Superior temporal gyrus (tissue), 1 donor: ENCODE measurements at regions not wholly inside any gene's neighbourhood (a gene's known extent, or its start where the extent isn't known, plus 50 kb on each side); places are given as distances from the start of the nearest gene placed in this dataset.
"Not testable (repeated sequence)": the region's sequence is repeated elsewhere in the genome, so short reads cannot be mapped to it uniquely, and the experiment has no call there.

ENCODE experiments used
- DNase-seq: peaks from one replicate; pipeline ENCODE4 v3.0.0-alpha.2; 2016; ENCODE audit errors: extremely low spot score

DNA sequence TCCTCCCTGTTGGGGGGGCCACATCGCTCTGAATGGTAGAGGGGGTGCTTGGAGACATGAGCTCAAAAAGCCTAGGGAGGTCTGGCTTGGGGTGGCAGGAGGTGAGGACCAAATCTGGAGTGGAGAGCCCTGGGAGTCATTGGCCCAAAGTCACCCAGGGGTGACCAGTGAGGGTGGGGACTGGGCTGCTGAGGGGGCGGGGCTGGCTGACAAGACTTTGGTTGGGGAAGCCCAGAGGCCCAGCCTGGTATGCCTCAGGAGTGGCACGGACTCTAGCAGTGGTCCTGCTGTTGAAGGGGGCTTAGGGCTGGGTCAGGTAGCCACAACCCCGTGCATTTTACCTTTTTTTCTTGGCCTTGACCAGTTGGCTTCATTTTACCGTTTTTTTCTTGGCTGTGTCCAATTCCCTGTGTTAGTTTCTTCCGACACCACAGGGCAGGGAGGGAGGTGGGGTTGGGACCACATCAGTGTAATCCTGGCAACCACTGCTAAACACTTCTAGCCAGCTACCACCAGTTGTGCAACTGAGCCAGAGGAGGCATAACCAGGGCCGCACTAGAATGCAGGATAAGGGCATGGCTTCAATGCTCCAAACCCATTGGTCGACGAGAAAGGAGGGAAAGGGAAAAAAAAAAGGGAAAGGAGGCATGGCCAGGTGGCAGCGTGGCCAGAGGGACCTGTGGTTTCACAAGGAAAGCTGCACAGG lies 105.3 kb upstream of the C2CD4B start:
- no peak for DNase-seq

DNA sequence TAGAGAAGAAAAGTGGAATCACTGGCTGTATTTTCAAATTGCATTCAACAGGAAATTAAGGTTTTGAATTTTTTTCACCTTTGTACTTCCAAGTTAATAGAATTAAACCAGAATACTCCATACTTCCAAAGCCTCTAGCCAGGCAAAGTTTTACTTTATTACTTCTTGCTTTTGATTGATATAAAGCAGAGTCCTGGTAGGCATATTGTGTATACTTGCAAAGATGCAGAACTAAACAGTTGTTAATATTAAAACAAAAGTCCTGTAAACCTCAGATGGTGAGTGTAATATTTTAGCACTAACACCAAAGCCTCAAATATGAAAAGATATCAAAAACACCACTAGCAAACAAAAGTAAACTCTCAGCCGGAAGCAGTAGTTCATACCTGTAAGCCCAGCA lies 107.2 kb upstream of the C2CD4B start:
- DNase-seq, result no peak

DNA sequence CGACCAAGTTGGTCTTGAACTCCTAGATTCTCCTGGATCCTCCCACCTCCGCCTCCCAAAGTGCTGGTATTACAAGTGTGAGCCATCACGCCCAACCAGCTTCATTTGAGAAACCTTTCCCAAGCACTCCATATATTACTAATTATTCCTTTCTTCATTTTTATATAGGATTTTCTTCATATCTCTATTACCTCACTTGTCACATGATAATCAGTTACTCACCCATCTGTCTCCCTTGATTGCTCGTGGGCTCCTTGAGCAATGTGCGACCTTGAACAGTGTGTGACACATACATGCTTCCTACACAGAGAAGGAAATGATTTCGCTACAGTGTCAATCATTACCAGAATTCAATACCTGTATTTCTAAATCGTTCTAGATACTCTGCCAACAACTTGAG lies 110.7 kb upstream of the C2CD4B start:
- DNase-seq, result no peak

DNA sequence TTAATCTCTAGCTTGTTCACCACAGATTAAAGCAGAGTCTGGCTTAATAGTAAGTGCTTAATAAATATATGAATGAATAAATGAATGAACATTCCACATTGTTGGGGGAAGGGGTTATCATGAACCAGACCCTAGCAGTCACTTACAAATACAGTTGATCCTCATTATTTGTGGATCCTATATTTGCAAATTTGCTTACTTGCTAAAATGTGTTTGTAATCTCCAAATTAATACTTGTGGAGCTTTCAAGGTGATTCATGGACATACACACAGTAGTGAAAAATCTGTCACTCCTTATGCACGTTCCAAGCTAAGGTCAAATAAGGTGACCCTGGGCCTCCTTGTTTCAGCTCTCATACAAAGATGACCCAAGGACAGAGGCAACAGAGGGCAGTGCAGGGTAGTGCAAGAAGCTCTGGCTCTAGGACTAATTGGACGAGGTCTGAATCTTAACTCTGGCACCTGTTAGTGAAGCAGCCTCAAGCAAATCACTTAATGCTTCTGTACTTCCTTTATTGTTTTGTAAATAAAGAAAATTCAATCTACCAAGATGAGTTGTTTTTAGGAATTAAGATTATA lies 112.8 kb upstream of the C2CD4B start:
- no peak for DNase-seq

DNA sequence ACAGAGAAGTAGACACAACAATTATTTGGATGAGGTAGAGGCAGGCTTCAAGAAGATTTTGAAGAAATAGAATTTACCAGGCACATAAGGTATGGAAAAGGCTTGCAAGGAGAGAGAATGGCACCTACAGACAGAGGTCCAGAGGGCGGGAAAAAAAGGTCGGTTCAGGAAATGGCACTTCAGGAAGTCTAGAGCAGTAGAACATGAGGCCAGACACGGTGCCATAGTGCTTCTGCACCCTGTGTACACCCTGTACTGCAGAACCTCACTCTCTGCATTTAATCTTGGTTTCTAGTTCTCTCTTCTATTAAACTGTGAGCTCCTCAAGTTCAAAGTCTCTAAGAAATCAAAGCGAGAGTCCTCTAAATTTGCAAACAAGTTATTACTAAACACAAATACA lies 113.4 kb upstream of the C2CD4B start:
- no peak for DNase-seq

DNA sequence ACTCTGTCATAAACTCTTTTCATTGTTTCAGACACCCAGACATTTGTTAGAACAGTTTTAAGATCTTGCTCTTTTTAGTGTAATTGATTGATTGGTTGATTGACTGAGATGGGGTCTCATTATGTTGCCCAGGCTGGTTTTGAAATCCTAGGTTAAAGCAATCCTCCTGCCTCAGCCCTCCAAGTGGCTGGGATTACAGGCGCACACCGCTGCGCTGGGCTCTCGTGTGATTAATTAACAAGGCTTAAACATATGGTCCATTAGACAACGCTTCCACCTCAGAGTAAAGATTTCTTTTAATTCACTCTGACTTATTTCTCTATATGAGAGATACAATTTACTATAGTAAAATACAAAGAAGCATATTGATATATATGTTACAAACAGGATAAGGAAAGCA lies 114.0 kb upstream of the C2CD4B start:
- no peak for DNase-seq

DNA sequence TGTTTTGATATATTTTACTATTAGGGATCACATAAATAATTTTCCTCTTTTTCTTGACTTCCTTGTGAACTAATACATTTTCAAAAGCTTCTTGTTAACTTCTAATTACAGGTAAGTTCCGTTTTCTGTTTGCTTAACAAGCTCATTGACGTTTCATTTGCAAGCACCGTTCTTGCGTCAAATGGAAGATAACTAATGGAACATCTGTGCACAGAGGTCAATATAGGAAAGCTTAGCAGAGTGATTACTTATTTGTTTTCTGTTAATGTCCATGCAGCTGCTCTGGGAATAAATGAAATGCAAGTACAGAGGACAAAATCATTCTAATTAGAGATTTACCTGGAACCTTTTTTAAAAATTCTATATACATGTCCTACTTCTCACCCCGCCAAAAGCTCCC lies 115.5 kb upstream of the C2CD4B start:
- DNase-seq, result no peak

DNA sequence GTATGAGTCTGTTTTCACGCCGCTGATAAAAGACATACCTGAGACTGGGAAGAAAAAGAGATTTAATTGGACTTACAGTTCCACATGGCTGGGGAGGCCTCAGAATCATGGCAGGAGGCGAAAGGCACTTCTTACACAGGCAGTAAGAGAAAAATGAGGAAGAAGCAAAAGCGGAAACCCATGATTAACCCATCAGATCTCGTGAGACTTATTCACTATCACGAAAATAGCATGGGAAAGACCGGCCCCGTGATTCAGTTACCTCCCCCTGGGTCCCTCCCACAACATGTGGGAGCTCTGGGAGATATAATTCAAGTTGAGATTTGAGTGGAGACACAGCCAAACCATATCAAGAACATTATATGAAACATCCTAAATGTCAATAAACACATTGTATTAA lies 116.7 kb upstream of the C2CD4B start:
- DNase-seq, result not testable (repeated sequence)

DNA sequence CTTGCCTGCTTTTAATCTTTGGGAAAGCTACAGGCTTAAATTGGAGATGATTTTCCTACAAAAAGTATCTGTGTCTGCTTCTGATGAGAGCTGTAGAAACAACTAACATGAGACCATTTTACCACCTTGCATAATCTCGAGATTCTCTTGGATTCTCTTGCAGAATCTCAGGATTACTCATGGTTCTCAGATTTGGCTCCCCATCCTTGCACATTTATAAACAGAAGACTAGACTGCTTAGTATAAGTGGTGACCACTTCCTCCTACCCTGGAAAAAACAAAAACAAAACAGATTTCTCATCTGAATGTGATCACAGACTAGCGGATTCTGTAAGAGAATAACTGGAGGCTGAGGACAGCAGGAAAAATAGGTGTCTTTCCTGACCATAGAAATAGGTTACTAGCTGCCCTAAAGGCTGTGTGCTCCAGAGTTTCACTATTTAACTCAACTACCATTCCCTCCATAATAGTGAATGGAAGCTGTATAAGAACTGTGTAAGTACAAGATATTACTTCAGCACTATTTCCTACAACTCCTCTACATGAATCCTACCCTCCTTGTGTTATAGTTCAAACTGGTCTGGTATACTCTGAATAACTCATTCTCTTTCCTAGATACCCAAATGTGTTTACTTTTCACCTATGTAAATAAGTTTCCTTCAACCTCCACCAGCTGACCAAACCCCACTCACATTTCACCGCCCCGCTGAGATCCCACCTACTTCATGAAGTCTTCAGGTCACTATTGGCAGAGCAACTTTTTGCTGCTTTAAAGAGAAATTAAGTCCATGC lies 122.2 kb upstream of the C2CD4B start:
- DNase-seq, result no peak

DNA sequence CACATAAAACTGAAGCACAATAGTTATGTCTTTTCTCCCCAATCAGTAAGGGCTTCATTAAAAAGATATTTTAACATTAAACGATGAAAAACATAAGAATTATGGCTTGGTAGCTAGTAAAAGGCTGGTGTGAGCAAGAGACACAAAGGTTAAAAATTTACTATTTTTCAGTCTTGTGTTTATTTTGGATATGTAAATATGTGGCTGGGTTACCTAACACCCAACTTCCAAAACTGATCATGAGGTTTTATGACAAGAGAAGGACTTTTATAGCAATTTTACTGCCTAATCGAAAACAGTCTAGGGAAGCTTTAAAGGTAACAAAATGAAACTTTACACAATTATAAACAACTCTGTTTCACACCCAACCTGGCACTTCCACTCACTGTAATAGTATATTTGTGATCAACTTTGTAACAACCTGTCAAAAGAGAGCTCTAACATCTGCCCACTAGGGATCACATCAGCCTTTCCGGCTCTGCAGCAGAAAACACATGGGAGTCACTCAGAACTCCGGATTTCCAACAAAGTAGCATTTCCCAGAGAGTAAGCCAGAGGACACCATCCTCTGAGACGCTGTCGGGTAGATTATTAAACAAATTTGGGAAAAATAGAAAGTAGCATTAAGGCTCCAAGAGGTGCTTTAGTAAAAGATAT lies 123.4 kb upstream of the C2CD4B start:
- no peak for DNase-seq

DNA sequence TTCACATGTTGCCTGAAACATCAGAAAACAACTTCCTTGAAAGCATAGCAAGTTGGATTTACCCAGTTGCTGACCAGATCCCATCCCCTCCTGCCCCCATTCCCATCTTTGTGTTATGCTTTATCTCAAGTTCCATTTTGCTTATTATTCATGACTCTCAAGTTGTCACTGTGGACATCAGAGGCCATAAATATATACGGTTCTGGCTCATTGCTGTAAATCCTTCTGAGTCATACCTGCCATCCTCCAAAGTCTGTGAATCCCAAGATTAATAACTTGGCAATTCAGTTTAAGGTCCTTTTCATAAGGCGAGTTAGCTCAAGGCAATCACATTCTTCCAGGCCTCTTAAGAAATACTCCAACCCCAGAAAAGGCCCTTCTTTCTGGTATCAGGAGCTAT lies 126.2 kb upstream of the C2CD4B start:
- DNase-seq, result no peak

DNA sequence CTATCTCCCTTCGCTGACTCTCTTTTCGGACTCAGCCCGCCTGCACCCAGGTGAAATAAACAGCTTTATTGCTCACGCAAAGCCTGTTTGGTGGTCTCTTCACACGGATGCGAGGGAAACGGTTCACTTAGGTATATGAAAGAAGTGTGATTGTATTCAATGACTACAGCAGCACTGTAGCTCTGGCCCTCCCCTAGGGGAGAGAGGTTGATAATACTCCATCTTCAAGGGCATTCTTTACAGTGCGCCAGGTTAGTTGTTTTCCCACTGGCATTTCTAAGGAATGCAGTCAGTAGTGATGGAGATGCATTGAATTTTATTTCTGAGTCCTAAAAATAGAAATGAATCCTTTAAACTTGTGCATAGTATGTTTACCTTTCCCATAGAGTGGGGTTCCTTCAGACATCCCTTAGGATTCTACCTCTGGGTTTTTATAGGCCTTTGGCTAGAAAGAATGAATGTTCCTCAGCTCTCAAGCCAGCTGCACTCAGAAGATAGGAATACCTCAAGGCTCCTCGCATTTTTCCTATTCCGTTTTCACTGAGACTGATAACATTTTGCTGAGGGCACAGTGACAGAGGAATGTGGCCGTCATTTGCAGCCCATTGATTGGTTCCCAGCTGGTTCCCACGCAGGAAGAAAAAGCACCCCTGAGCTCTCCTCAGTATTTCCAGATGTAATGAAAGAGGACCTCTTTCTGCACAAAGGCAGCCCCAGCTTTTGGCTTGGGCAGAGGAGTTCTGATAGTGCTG lies 131.8 kb upstream of the C2CD4B start:
- no peak for DNase-seq

DNA sequence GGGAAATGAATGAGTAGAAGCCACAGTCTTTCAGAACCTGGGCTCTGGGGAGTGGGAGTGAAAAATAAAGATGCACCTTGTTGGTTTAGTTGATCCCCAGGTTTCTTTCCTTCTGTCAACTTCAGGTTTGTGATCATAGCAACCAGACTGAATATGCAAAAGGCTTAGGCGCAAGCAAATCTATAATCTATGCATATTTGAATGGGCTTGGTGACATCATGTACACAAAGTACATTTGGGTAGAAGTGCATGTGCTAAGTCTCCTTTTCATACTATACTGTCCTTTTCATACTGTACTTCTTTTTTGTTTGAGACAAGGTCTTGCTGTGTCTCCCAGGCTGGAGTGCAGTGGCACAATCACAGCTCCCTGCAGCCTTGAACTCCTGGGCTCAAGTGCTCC lies 132.4 kb upstream of the C2CD4B start:
- DNase-seq, result no peak

DNA sequence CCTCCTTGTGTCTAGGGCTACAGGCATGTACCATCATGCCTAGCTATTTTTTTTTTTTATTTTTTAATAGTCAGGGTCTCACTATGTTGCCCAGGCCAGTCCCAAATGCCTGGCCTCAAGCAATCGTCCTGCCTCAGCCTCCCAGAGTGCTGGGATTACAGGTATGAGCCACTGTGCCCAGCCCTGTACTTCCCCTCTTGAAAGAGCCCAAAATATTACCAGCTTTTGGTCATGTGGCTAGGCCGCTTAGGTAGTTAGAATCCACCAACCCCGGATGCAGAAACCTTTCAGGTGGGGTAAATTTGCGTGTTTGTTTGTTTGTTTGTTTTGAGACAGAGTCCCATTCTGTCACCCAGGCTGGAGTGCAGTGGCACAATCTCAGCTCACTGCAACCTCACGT lies 132.8 kb upstream of the C2CD4B start:
- DNase-seq, result no peak

DNA sequence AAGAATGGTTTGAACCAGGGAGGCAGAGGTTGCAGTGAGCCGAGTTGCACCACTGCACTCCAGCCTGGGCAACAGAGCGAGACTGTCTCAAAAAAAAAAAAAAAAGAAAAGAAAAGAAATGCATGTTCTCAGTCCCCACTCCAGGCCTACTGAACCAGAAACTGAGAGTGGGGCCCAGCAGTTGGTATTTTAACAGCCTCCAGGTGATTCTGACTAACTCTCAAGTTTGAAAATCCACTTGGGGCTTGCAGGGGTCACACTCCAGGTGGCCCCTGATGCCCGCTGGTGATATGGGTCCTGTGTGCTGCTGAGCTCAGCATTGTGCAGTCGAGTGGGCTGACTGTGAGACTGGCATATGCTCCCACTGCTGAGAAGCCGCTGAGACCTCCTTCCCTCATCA lies 133.7 kb upstream of the C2CD4B start:
- DNase-seq, result no peak

DNA sequence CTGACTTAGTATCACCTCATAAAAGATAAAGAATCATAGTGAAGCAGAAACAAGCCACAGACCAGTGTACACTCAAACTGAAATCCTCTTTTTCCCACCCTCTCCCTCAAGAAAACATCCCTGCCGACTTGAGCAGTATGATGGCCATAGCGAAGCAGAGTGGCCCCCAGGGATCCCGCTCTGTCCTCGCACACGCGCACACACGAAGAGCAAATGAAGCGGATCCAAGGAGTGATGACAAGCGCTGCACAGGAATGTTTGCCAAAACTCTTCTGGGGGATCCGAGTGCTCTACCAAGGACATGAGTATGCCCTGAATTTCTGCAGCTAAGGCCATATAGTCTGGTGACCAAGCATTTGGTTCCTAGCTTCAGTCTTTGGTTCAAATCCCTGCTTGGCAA lies 134.5 kb upstream of the C2CD4B start:
- DNase-seq, result no peak

DNA sequence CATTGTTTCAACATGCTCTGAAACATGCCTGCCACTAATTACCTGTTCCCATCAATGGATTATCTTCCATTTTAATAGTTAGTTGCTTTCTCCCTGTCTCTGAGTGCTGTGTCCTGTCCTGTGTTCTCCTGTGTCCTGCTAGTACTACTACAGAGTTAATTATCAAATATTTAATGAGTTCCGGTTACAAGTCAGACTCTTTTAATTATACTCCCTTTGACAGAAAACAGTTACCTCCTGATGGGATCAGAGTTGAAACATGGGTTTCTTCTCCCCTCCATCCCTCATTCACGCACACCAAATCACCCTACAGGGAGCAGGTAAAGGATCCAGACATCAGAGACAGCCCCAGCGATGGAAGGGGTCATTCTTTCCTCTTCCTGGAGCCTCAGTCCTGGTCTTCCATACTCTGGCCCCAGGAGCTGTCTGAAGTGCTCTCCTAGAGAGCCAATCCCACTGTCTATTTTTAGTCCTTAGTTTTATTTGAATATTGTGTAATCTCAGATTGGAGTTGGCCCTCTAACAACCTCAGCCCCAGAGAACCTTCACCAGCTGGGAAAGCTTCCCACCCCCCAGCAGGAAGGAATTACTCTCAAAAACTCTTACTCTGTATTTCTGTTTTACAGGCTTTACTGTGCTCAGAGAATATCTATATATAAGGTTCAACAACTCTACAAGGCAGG lies 137.0 kb upstream of the C2CD4B start:
- DNase-seq, result no peak

DNA sequence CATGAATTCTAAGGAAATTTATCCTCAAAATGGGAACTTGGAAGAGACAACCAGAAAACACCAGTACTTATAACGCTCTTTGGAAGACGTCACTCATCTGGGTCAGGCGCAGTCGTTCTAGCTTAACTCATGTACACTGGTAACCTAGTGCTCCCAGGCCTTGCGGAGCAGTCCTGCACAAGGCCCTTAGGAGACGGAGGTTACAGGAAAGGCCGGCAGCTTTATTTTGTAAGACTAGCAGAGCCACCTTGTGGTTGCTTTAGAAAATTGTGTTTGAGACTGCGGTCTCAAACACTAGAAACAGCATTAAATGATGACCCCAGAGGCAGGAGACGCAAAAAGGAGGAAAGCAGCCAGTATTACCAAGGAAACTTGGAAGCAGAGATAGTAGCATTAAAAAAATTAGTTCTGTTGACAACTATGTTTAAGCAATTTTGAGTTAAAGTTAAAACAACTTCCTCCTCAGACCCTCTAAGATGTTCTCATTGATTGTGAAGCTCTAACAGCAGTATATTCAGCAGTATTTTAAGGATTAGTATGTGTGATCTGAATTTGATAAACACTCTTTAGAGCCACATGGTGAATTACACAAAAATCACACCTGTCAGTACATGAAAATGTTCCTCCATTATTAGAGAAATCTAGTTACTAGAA lies 141.9 kb upstream of the C2CD4B start:
- peak; percentile 84 for DNase-seq

DNA sequence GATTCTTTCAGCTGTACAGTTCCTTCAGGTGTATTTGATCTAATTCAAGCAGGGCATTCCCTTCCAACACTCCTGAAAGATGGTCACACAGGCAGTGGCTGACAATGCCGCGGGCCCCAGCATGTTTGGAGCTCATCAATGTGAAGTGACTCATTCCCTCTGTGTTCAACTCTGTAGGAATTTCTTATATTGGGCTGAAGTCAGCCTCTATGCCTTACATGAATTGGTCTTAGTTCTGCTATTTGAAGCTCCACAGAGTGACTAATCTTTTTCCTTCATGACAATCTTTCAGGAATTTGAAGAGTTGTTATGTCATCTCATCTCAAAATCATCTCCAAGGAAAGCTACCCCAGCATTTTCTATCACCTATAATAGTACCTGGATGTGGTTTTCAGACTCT lies 142.5 kb upstream of the C2CD4B start:
- DNase-seq, result no peak

DNA sequence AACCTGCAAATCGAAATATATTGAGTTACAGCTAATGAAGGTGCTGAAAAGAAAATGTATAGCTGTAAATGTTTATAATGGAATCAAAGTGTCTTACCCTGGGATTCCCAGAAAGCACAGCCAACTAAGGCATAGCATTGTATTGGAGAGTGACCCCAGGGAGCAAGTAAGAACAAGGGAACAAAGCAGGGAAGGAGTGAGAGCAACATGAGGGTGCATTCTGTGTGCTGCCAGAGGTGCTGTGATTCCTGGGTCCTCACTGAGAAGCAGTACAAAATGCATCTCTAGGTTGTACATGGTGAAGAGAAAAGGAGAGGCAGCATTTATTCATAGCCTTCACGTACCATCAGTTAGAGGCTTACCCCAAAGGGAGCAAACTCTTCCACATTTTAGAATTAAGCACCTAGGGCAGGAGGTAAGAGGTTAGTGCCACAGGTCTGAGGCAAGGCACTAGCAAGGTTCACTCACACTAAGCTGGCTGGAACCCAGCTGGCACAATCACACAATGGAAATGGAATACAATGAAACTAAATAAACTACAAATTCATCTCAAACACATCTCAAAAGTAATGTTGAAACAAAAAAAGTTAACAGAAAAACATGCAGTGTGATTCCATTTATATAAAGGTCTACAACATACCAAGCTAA lies 151.5 kb upstream of the C2CD4B start:
- DNase-seq, result no peak
